ENCODE measurements at regions not wholly inside any gene's neighbourhood (a gene's known extent, or its start where the extent isn't known, plus 50 kb on each side); places are given as distances from the start of the nearest gene placed in this dataset.

DNA sequence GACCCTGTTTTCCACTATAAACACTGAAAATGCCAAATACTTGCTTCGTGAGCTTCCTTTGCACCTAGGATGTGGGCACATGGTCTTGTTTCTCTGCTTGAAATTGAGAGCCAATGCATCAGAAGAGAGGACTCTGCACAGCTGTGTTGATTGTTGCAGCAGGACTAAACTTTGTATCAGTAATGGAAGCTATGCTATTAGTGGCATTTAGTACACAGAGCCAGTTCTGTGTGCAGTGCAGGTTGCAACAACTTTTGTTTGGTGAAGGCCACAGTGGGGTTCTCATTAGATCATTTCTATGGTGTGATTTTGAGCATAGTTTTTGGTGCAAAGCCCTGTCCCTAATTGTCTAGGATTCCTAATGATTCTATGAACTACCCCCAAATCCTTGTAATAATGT is 54.4 kb upstream of the ANKRD17 start:
- TF ChIP-seq, protein P1, sequence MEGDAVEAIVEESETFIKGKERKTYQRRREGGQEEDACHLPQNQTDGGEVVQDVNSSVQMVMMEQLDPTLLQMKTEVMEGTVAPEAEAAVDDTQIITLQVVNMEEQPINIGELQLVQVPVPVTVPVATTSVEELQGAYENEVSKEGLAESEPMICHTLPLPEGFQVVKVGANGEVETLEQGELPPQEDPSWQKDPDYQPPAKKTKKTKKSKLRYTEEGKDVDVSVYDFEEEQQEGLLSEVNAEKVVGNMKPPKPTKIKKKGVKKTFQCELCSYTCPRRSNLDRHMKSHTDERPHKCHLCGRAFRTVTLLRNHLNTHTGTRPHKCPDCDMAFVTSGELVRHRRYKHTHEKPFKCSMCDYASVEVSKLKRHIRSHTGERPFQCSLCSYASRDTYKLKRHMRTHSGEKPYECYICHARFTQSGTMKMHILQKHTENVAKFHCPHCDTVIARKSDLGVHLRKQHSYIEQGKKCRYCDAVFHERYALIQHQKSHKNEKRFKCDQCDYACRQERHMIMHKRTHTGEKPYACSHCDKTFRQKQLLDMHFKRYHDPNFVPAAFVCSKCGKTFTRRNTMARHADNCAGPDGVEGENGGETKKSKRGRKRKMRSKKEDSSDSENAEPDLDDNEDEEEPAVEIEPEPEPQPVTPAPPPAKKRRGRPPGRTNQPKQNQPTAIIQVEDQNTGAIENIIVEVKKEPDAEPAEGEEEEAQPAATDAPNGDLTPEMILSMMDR (IDR thresholded peaks at IDR 0.05; ENCODE audit: low read depth, low read length, missing control alignments) = no peak
- H3K4me3 ChIP-seq (ENCODE audit: low read depth, low read length) = no peak overlapping the region
- in situ Hi-C loops (cut with HindIII; ENCODE audit: low pct_ligation_motif_present, low sequenced_read_pairs) = no loop called here
- no peaks in the 10 kb centered on the region for H3K27me3 ChIP-seq (replicated peaks)
- no peak for DNase-seq
- no peaks in the 10 kb centered on the region for H3K36me3 ChIP-seq (replicated peaks)
- no peak overlapping the region for H3K27ac ChIP-seq

DNA sequence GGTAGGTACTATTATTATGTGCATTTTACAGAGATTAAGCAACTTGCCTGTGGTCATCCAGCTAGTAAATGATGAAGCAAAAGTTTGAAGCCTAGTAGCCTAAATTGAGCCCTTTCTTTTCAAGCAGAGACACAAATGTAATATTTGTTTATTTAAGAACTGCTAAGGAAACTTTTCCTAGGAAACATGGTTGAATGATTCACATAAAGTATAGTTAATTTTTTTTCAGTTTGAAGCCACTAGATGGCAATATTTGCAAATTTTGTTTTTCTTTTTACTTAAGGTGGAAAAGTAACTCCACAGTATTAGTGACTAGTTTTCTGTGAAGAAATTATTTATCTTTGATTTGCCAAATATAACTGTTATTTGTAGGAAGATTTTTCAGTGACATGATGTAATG is 52.8 kb upstream of the ANKRD17 start:
- no peaks in the 10 kb centered on the region for H3K27me3 ChIP-seq (replicated peaks)
- TF ChIP-seq, protein P1 (IDR thresholded peaks at IDR 0.05; ENCODE audit: low read depth, low read length, missing control alignments) = peak; percentile 10
- in situ Hi-C loops (cut with HindIII; ENCODE audit: low pct_ligation_motif_present, low sequenced_read_pairs) = no loop called here
- DNase-seq = no peak
- H3K36me3 ChIP-seq (replicated peaks) = no peaks in the 10 kb centered on the region
- no peak overlapping the region for H3K27ac ChIP-seq
- no peak overlapping the region for H3K4me3 ChIP-seq (ENCODE audit: low read depth, low read length)

DNA sequence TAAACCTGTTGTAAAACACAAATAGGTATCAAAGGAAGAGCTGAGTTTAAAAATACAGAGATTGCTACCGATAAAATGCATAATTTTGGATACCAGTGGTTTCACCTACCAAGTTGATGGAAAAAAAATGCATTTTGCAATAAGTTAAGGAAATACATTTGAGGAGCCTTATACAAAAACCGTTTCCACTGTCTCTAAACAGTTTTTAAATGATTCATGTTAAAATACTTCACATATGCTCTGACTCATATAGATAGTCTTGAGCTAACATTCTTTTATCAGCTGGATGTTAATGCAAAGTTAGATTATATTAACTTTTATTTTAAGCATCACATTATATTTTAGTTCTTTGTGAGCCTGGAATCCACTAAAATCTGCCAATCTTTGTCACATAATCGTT is 50.6 kb upstream of the ANKRD17 start:
- TF ChIP-seq, protein P1 (IDR thresholded peaks at IDR 0.05; ENCODE audit: low read depth, low read length, missing control alignments) = no peak
- in situ Hi-C loops (cut with HindIII; ENCODE audit: low pct_ligation_motif_present, low sequenced_read_pairs) = no loop called here
- no peak for DNase-seq
- Histone ChIP-seq H3K27me3 (replicated peaks) (no peaks in the 10 kb centered on the region), H3K36me3 (replicated peaks) (no peaks in the 10 kb centered on the region), H3K27ac (peak overlapping the region; percentile 43), H3K4me3 (ENCODE audit: low read depth, low read length) (no peak overlapping the region)
